IMR-90 (cell line): ENCODE measurements at regions not wholly inside any gene's neighbourhood (a gene's known extent, or its start where the extent isn't known, plus 50 kb on each side); places are given as distances from the start of the nearest gene placed in this dataset.

ENCODE experiments used
- ATAC-seq: fragments of 200-7000 bp; cut with Tn5 transposase; 2 replicates; pipeline ENCODE4 v1.9.1; 2020; ENCODE audit warnings: low read depth, mild to moderate bottlenecking, moderate library complexity
- BruUV-seq: library from RNA; stranded (reverse); fragments of 400-500 nt; replicated peaks from 2 replicates; lab custom pipeline; 2021; lab: Mats Ljungman, UMichigan
- CTCF ChIA-PET: fragments of 300-600 bp; formaldehyde crosslinking; extraction: SDS; loops from one replicate; lab custom pipeline; 2021; ENCODE audit warnings: antibody characterized with exemption; lab: Yijun Ruan, JAX
- POLR2A ChIA-PET: fragments of 300-600 bp; sonication (Branson Sonifier 250); formaldehyde crosslinking; loops from one replicate; lab custom pipeline; 2022; ENCODE audit warnings: antibody characterized with exemption; ENCODE audit not compliant: unreplicated experiment; lab: Charles Lee
- DNase-seq: peaks from one replicate; pipeline ENCODE4 v3.0.0; 2013
- H2AFZ ChIP-seq: replicated peaks from 2 replicates; pipeline ENCODE3; 2013; ENCODE audit warnings: low read length, mild to moderate bottlenecking; ENCODE audit not compliant: poor library complexity
- H2AK5ac ChIP-seq: 2 replicates; pipeline ENCODE4 v1.6.1; 2013; ENCODE audit warnings: low read depth, low read length, inconsistent platforms
- H2AK9ac ChIP-seq: replicated peaks from 2 replicates; pipeline ENCODE3; 2013; ENCODE audit warnings: mild to moderate bottlenecking, low read depth, low read length, moderate library complexity; ENCODE audit not compliant: poor library complexity
- H2BK120ac ChIP-seq: 2 replicates; pipeline ENCODE4 v1.6.1; 2013; ENCODE audit warnings: low read depth, low read length, inconsistent platforms
- H2BK15ac ChIP-seq: 3 replicates; pipeline ENCODE4 v1.6.1; 2013; ENCODE audit warnings: low read depth, low read length, inconsistent platforms
- H2BK20ac ChIP-seq: 2 replicates; pipeline ENCODE4 v1.6.1; 2013; ENCODE audit warnings: low read depth, mild to moderate bottlenecking, inconsistent platforms, low read length, moderate library complexity
- H2BK5ac ChIP-seq: 2 replicates; pipeline ENCODE4 v1.6.1; 2013; ENCODE audit warnings: mild to moderate bottlenecking, low read depth, low read length, inconsistent platforms; ENCODE audit not compliant: poor library complexity, severe bottlenecking
- H3K14ac ChIP-seq: replicated peaks from 2 replicates; pipeline ENCODE4 v1.6.1; 2013; ENCODE audit warnings: low read depth, low read length, inconsistent platforms
- H3K18ac ChIP-seq: 2 replicates; pipeline ENCODE4 v1.6.1; 2013; ENCODE audit warnings: low read depth, low read length, control low read depth
- H3K23ac ChIP-seq: 2 replicates; pipeline ENCODE4 v1.6.1; 2013; ENCODE audit warnings: low read depth, low read length, inconsistent platforms
- H3K27ac ChIP-seq: 2 replicates; pipeline ENCODE4 v1.5.1; 2013; ENCODE audit warnings: mild to moderate bottlenecking, control low read depth, low read length; ENCODE audit not compliant: insufficient read depth
- H3K27me3 ChIP-seq: 2 replicates; pipeline ENCODE4 v1.6.1; 2013; ENCODE audit warnings: low read length; ENCODE audit not compliant: control insufficient read depth, insufficient read depth
- H3K36me3 ChIP-seq: 2 replicates; pipeline ENCODE4 v1.6.1; 2013; ENCODE audit warnings: low read length, mixed read lengths; ENCODE audit not compliant: control insufficient read depth, insufficient read depth
- H3K4ac ChIP-seq: 2 replicates; pipeline ENCODE4 v1.6.1; 2013; ENCODE audit warnings: low read depth, low read length, inconsistent platforms
- H3K4me1 ChIP-seq: 2 replicates; pipeline ENCODE4 v1.6.1; 2013; ENCODE audit warnings: low read length, mixed read lengths; ENCODE audit not compliant: control insufficient read depth, insufficient read depth
- H3K4me2 ChIP-seq: 2 replicates; pipeline ENCODE4 v1.6.1; 2013; ENCODE audit warnings: low read depth, mild to moderate bottlenecking, control low read depth, low read length, moderate library complexity
- H3K4me3 ChIP-seq: 2 replicates; pipeline ENCODE4 v1.5.1; 2013; ENCODE audit warnings: low read depth, mild to moderate bottlenecking, control low read depth, low read length, moderate library complexity; ENCODE audit not compliant: insufficient read depth
- H3K56ac ChIP-seq: 2 replicates; pipeline ENCODE4 v1.6.1; 2013; ENCODE audit warnings: low read length, inconsistent platforms; ENCODE audit not compliant: insufficient read depth; ENCODE audit errors: extremely low read depth
- H3K79me1 ChIP-seq, 2 experiments: 2 replicates each; pipeline ENCODE4 v1.6.1; 2013; ENCODE audit warnings: low read length in 2 of 2, inconsistent platforms in 1 of 2, low read depth in 1 of 2
- H3K9ac ChIP-seq: 2 replicates; pipeline ENCODE4 v1.6.1; 2013; ENCODE audit warnings: low read depth, low read length, control low read depth
- H3K9me1 ChIP-seq: 2 replicates; pipeline ENCODE4 v1.6.1; 2013; ENCODE audit warnings: low read length, inconsistent platforms; ENCODE audit not compliant: insufficient read depth
- H3K9me3 ChIP-seq: 2 replicates; pipeline ENCODE4 v1.6.1; 2013; ENCODE audit warnings: low read length; ENCODE audit not compliant: control insufficient read depth, insufficient read depth
- H4K20me1 ChIP-seq: 2 replicates; pipeline ENCODE4 v1.6.1; 2013; ENCODE audit warnings: low read length, inconsistent platforms; ENCODE audit not compliant: insufficient read depth
- H4K5ac ChIP-seq: 2 replicates; pipeline ENCODE4 v1.6.1; 2013; ENCODE audit warnings: mild to moderate bottlenecking, low read depth, low read length, control low read depth
- H4K8ac ChIP-seq, 2 experiments: 2 replicates each; pipeline ENCODE4 v1.6.1; 2013; ENCODE audit warnings: low read depth in 2 of 2, low read length in 2 of 2, control low read depth in 1 of 2, inconsistent platforms in 1 of 2
- H4K91ac ChIP-seq: 2 replicates; pipeline ENCODE4 v1.6.1; 2013; ENCODE audit warnings: low read depth, low read length, inconsistent platforms; ENCODE audit not compliant: insufficient read depth
- BHLHE40 ChIP-seq: fragments of 150-350 bp; IDR thresholded peaks from 2 replicates; pipeline ENCODE4 v1.6.1; 2016; ENCODE audit warnings: mild to moderate bottlenecking, low read depth, low read length
- CEBPB ChIP-seq: IDR thresholded peaks from 2 replicates; pipeline ENCODE4 v1.6.1; 2012; ENCODE audit warnings: low read depth, low read length, improper control_type of control experiment
- CHD1 ChIP-seq: IDR thresholded peaks from 2 replicates; pipeline ENCODE4 v1.6.1; 2012; ENCODE audit warnings: low read depth, low read length, improper control_type of control experiment
- ELK1 ChIP-seq: fragments of 150-350 bp; IDR thresholded peaks from 2 replicates; pipeline ENCODE4 v1.6.1; 2016; ENCODE audit warnings: low read depth, mild to moderate bottlenecking, low read length, moderate library complexity, borderline replicate concordance
- FOS ChIP-seq: fragments of 150-350 bp; IDR thresholded peaks from 2 replicates; pipeline ENCODE4 v1.6.1; 2016; ENCODE audit warnings: low read depth, low read length
- MAFK ChIP-seq: IDR thresholded peaks from 2 replicates; pipeline ENCODE4 v1.6.1; 2012; ENCODE audit warnings: low read depth, low read length, improper control_type of control experiment
- MAZ ChIP-seq: IDR thresholded peaks from 2 replicates; pipeline ENCODE4 v1.6.1; 2012; ENCODE audit warnings: low read depth, mild to moderate bottlenecking, low read length, improper control_type of control experiment, moderate library complexity, borderline replicate concordance
- NFE2L2 ChIP-seq: fragments of 150-350 bp; IDR thresholded peaks from 2 replicates; pipeline ENCODE4 v1.6.1; 2016; ENCODE audit warnings: low read depth, mild to moderate bottlenecking, low read length
- RAD21 ChIP-seq: IDR thresholded peaks from 2 replicates; pipeline ENCODE4 v1.6.1; 2012; ENCODE audit warnings: low read length, improper control_type of control experiment
- RFX5 ChIP-seq: IDR thresholded peaks from 2 replicates; pipeline ENCODE4 v1.8.0; 2012; ENCODE audit warnings: low read depth, mild to moderate bottlenecking, low read length, moderate library complexity
- WGBS, 2 experiments: methylation state at CpG; one replicate each; pipeline versions ENCODE4 v1.1.5 to v1.1.7; 2013; ENCODE audit warnings: missing lambda C conversion rate in 2 of 2; ENCODE audit not compliant: insufficient read length in 1 of 2; ENCODE audit errors: extremely low coverage in 2 of 2; 5-methylcytosine and 5-hydroxymethylcytosine counted together
- dilution Hi-C: fragments of 300-500 bp; cut with HindIII; formaldehyde crosslinking; loops from one replicate; pipeline ENCODE4 v1.14.3; 2018; ENCODE audit warnings: low sequenced_read_pairs; ENCODE audit not compliant: unreplicated experiment
- in situ Hi-C: fragments of 300-500 bp; cut with MboI; formaldehyde crosslinking; loops from 3 replicates; pipeline ENCODE4 v1.14.3; 2019; ENCODE audit warnings: low sequenced_read_pairs, inconsistent platforms, mixed read lengths
- intact Hi-C: fragments of 100-400 bp; cut with micrococcal nuclease; formaldehyde crosslinking; loops from 2 replicates; pipeline ENCODE4 v1.10.0; 2022
- TF ChIP-seq, protein P1 (sequence below): fragments of 150-350 bp; IDR thresholded peaks from 2 replicates; pipeline ENCODE4 v1.6.1; 2017; ENCODE audit warnings: mild to moderate bottlenecking, antibody characterized with exemption, low read length, low read depth

DNA sequence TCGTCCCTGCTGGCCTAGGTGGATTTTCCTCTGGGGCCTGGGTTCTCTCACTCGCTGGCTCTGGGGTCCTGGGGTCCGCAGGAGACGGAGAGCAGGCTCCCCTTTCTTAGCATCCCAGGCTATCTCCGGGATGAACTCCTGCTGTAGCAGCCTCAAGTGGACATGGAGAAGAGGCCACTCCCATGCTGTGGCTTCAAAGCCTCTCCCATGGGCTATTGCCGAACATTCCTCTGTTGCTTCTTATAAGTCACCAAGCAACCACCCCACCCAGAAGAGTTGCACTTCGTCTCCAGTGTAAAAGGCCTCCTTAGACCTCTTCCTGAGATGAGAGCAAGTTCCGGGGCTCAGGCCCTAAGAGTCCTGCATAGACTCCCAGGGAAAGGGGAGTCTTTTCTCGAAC is 124.0 kb upstream of the RCN1 start:
- Histone ChIP-seq H4K8ac (no peak overlapping the region), H3K18ac (no peak overlapping the region), H4K5ac (no peak overlapping the region), H4K20me1 (no peaks in the 10 kb centered on the region), H3K36me3 (no peaks in the 10 kb centered on the region), H3K79me1 (no peaks in the 10 kb centered on the region), H3K9me3 (no peaks in the 10 kb centered on the region), H3K27me3 (peaks cover 27% of the 10 kb centered on the region), H3K23ac (no peak overlapping the region), H2BK20ac (no peak overlapping the region), H3K9ac (no peak overlapping the region), H2AFZ (no peak overlapping the region), H4K91ac (no peak overlapping the region), H3K9me1 (no peaks in the 10 kb centered on the region), H3K27ac (no peak overlapping the region), H3K4me1 (no peaks in the 10 kb centered on the region; the same call in 1 of the 2 replicates), H3K4me3 (no peak overlapping the region), H2AK5ac (no peak overlapping the region), H2BK15ac (no peak overlapping the region), H2BK5ac (no peak overlapping the region), H3K56ac (no peak overlapping the region), H2AK9ac (no peak overlapping the region), H3K14ac (no peak overlapping the region), H2BK120ac (no peak overlapping the region), H3K4ac (no peak overlapping the region), H3K4me2 (no peak overlapping the region)
- 30% methylated on average over 2 of the region's 9 CpGs; no CpG with 5 or more reads in 1 of the 2 experiments for WGBS, 2 experiments
- BruUV-seq, result no TSS peak
- DNase-seq (no peak), ATAC-seq (no peak)
- in situ Hi-C loops (no loop called here), dilution Hi-C loops (no loop called here), intact Hi-C loops (no loop called here)
- POLR2A ChIA-PET, result no interaction called here
- no peak for TF ChIP-seq BHLHE40
- TF ChIP-seq FOS, result no peak
- TF ChIP-seq MAZ, result no peak
- no peak for TF ChIP-seq RFX5
- TF ChIP-seq, protein P1, sequence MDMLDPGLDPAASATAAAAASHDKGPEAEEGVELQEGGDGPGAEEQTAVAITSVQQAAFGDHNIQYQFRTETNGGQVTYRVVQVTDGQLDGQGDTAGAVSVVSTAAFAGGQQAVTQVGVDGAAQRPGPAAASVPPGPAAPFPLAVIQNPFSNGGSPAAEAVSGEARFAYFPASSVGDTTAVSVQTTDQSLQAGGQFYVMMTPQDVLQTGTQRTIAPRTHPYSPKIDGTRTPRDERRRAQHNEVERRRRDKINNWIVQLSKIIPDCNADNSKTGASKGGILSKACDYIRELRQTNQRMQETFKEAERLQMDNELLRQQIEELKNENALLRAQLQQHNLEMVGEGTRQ, result no peak
- no peak for TF ChIP-seq CHD1
- TF ChIP-seq CEBPB, result no peak
- TF ChIP-seq RAD21, result no peak
- no peak for TF ChIP-seq MAFK
- TF ChIP-seq NFE2L2, result no peak
- TF ChIP-seq ELK1, result no peak
- CTCF ChIA-PET, result interaction anchor here (1.9 kb wide), 1 partner anchor 9 kb away, joined by 6 read pairs; no protein-coding TSS in a partner anchor
